ENCODE measurements at regions not wholly inside any gene's neighbourhood (a gene's known extent, or its start where the extent isn't known, plus 50 kb on each side); places are given as distances from the start of the nearest gene placed in this dataset.

- DNase-seq (ENCODE audit: missing footprints) (no peak), ATAC-seq (no peak)
- intact Hi-C loops (cut with DNase I) = no loop called here
Observed at GRCh38 chr4:30835044-30835443, 114.9 kb downstream of the PCDH7 start.

DNA sequence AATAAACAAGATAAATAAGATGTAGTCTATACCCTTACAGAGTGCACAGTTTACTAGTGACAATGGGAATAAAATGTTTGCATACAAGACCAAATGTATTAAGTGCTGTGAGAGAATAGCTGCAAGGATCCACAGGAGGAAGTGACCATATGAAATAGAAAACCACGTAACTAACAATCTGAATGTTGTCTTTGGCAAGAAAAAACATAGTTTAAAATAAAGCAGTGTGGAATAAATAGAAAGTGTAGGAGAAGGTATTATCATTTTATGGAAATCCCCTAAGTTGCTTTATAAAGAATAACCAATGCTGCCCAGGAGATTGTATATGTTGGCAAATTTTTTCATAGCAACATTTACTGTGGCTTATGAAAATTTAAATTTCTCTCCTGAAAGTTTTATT is 116.1 kb downstream of the PCDH7 start:
- DNase-seq (ENCODE audit: missing footprints) (no peak), ATAC-seq (no peak)
- intact Hi-C loops (cut with DNase I) = no loop called here

- intact Hi-C loops (cut with DNase I) = no loop called here
- ATAC-seq (peak; percentile 63), DNase-seq (ENCODE audit: missing footprints) (no peak)
Observed at GRCh38 chr4:30837131-30837539, 117.0 kb downstream of the PCDH7 start.

GRCh38 chr4:30837861-30838260 is 117.7 kb downstream of the PCDH7 start:
- ATAC-seq (no peak), DNase-seq (ENCODE audit: missing footprints) (no peak)
- intact Hi-C loops (cut with DNase I) = no loop called here

DNA sequence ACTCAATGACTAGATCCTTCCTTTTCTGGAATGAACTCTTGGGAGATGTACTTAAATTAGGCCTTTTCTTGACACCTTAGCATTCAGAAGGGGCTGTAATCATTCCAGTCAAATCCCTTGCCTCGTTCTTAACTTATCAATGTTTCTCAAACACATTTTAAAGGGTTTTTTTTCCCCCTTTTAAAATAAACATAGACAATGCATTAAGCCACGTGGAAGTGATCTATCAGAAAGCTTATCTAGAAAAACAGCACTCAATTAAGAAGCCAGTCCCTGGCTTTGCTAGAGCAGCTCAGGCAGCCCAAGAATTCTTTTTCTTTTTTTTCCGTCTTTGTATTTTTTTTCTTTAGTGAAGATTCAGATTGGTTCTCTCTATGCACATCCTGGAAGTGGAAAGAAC is 118.2 kb downstream of the PCDH7 start:
- intact Hi-C loops (cut with DNase I) = no loop called here
- no peak for DNase-seq (ENCODE audit: missing footprints)
- ATAC-seq = no peak

GRCh38 chr4:30839583-30840520 is 119.7 kb downstream of the PCDH7 start:
- DNase-seq (ENCODE audit: missing footprints) (no peak), ATAC-seq (no peak)
- intact Hi-C loops (cut with DNase I) = no loop called here

DNA sequence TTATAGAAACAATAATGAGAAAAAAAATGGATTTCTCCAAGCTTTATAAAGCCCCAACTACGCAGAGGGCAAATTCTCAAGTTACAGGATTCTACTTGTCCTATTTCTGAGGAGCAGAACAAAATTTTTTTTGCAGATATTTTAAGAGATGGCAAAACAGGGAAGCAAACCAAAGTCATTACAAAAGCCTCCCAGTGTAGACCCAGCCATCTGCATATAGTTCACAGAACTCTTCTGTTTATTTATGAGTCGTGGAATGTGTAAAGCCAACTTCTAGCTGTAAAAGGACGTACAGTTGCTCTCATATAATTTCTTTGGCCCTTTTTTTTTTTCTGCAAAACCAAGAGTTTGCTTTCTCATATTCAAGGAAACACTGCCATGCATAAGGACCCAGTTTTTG is 120.4 kb downstream of the PCDH7 start:
- DNase-seq (ENCODE audit: missing footprints) (no peak), ATAC-seq (no peak)
- intact Hi-C loops (cut with DNase I) = no loop called here

- DNase-seq (ENCODE audit: missing footprints) = no peak
- no peak for ATAC-seq
- intact Hi-C loops (cut with DNase I) = no loop called here
Observed at GRCh38 chr4:30842142-30842541, 122.0 kb downstream of the PCDH7 start.

DNA sequence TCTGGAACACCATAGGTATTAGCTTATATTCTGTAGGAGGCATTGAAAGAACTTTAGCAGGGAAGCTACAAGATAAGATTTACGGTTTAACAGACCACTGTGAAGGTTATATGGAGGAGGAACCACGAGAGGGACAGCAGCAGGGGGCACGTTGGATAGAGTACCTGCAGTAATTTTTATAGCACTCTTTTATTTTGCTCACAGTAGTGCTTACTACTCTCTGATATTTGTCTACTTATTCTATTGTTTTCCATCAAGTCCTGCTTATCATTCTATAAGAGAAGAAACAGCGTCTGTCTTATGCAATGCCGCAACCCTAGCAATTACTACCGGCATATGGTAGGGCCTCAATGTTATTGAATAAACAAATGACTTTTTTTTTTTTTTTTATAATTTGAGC is 122.5 kb downstream of the PCDH7 start:
- no peak for DNase-seq (ENCODE audit: missing footprints)
- intact Hi-C loops (cut with DNase I) = no loop called here
- ATAC-seq = no peak

DNA sequence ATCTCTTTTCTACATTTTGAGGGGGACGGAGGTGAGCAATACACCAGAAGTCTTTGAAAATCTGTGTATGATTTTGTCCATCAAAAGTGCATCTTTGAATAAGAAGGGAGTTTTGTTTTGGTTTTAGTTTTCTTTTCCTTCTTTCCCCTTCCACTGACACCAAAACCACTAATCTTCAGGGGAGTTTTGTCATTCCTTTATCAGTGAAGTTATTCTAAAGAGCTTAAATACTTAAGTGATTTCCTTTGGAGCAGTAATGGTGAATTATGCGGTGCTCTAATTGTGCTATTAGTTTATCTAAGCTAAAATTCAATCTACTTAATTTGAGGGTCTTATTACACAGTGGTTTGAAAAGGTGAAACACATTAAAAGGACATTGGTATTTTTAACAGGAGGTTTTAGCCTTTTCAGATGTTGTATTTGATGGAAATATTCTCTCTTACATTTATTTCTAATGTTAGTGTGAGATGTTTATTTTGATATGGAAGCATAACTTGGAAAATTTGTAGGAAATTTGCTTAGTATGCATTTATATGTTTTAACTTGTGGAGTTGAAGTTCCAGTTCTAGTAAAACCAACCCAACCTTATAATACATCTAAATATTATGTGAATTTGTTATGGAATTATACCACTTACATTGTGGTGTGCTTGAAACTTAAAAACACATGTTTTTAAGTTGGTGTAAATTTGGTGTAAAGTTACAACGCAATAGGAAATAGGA is 124.9 kb downstream of the PCDH7 start:
- ATAC-seq = no peak
- DNase-seq (ENCODE audit: missing footprints) = no peak
- intact Hi-C loops (cut with DNase I) = no loop called here

DNA sequence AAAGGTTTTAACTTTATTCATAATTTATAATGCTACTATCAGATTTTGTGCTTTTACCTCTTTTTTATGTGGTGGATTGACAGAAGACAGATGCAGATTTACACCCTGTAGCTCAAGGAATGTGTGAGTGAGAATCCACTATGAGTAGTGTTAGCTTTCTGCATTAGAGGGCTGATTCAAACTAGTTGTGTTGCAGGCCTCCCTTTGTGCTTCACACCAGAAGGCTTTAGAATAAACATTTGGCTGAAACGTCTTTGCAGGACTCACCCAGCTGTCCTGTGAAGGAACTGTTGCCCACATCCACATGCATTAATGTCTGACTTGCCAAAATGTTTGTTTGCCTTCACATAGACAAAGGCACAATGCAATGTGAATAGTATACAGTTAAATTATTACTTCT is 127.0 kb downstream of the PCDH7 start:
- ATAC-seq (no peak), DNase-seq (ENCODE audit: missing footprints) (no peak)
- intact Hi-C loops (cut with DNase I) = no loop called here

- DNase-seq (ENCODE audit: missing footprints) (no peak), ATAC-seq (no peak)
- intact Hi-C loops (cut with DNase I) = no loop called here
Observed at GRCh38 chr4:30847958-30848357, 127.8 kb downstream of the PCDH7 start.

DNA sequence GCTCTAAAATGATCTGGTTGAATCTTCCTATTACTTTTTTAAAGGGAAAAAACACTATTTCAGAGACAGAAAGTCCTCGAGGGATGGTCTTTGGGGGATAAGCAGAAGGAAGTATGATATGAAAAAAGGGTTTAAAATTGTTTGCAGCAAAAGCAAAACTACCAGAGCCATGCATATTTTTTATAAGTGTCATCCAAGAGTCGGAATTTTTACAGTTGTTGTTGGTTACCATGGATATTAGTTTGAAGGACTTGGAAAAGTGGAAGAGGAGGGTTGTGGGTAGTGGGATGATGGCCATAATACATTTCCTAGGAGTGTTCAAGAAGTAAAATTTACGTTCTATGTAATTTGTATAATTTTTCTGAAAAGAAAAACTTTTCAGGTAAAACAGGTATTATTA is 134.4 kb downstream of the PCDH7 start:
- ATAC-seq (no peak), DNase-seq (ENCODE audit: missing footprints) (no peak)
- intact Hi-C loops (cut with DNase I) = no loop called here

DNA sequence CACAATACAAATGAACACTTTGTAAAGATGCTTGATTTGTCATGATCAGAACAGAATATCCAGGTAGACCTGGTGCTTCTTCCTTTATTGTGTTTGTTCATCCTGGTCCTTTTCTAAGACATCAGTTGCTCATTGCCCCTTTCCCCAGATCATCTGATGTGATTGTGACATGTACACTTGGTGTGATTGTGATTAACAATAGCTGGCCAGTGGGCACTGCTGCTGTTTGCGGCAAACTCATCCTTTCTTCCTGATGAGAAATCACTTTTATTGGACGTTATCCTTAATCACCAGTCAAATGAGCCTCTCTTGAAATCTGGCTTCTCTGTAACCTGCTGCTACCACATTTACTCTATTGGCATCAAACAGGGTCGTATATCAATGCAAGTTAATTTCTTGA is 135.1 kb downstream of the PCDH7 start:
- intact Hi-C loops (cut with DNase I) = no loop called here
- DNase-seq (ENCODE audit: missing footprints) (no peak), ATAC-seq (no peak)

GRCh38 chr4:30856795-30857564 is 136.8 kb downstream of the PCDH7 start:
- ATAC-seq (no peak), DNase-seq (ENCODE audit: missing footprints) (no peak)
- intact Hi-C loops (cut with DNase I) = no loop called here

DNA sequence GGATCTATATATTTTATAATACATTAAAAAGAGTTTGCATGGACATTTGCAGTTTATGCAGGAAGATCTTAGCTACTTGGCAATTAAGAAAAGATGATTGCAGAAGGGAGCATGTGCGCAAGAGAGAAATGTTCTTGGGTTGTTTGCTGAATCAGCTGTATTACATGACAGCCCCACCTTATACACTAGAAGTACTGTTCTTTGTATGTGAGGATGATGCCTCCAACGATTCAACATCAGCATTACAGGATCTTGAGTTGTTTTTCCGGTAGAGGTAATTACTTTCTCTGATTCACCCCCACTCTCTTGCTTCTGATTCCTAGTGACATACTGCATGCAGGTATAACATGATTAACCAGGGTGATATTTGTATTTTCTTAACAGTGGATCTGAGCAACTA is 140.8 kb downstream of the PCDH7 start:
- DNase-seq (ENCODE audit: missing footprints) = no peak
- no peak for ATAC-seq
- intact Hi-C loops (cut with DNase I) = no loop called here

DNA sequence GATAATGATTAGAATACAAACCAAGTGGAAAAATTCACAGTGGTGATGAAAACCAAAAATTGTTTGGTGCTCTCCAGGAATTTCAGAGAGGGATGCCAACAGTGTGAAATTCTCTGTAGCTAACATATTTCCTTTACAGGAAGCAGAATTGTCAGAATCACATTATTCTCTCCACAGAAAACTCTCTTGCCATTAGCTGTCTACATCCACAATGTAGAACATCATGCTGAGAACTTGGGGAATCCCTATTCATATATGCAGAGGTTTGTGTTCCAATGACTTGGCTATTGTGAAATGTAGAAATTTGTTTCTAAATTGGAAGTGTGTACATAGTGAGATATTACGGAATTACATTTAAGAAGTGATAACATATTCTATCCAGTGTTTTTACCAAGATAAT is 142.0 kb downstream of the PCDH7 start:
- intact Hi-C loops (cut with DNase I) = no loop called here
- ATAC-seq (no peak), DNase-seq (ENCODE audit: missing footprints) (no peak)

- no peak for DNase-seq (ENCODE audit: missing footprints)
- intact Hi-C loops (cut with DNase I) = no loop called here
Observed at GRCh38 chr4:30863021-30863420, 142.9 kb downstream of the PCDH7 start.

DNA sequence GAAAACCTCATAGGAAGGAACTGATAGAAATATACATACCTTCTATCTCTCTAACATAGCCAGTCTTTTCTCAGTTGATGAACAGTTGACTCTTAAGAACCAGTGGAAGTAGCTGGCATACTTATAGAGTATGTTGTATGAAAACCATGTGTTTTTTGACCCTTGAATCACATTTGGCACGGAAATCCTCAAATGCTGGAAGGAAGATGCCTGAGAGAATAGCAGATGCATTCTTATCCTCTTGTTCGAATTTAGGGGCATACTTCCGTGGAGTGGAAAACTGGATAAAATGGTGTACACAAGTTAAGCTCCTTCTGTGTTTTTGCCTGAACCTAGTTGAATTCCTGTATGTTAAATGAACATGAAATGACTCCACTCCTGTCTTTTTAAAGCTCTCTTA is 145.5 kb downstream of the PCDH7 start:
- intact Hi-C loops (cut with DNase I) = no loop called here

More at GRCh38 chr4:30863021-30863420, 142.9 kb downstream of the PCDH7 start:
- no peak for ATAC-seq

DNA sequence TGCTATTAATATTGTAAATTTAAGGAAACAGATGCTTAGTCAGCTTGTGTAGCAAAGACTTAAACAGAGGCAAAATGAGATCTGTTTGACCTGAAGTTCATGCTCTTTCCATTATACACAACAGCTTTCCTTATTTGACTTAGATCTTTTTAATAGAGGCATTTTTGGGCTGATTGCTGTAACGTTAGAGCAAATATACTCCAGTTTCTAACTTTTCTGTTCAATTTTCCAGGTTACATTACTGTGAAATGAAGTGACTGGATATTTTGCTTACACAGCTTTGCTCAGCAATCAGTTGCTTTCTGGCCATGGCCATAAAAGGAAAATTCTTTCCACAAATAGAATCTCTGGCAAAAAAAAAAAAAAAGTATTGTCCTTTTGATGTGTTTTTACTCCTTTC is 146.2 kb downstream of the PCDH7 start:
- no peak for ATAC-seq
- intact Hi-C loops (cut with DNase I) = no loop called here
- no peak for DNase-seq (ENCODE audit: missing footprints)

More for the DNA sequence above, 145.5 kb downstream of the PCDH7 start:
- DNase-seq (ENCODE audit: missing footprints) (no peak), ATAC-seq (no peak)
